Astrocyte (in vitro differentiated cells and primary cell): ENCODE measurements at regions not wholly inside any gene's neighbourhood (a gene's known extent, or its start where the extent isn't known, plus 50 kb on each side); places are given as distances from the start of the nearest gene placed in this dataset.
"Not testable (repeated sequence)": the region's sequence is repeated elsewhere in the genome, so short reads cannot be mapped to it uniquely, and the experiment has no call there.

Experiments used
- DNase-seq: peaks from one replicate; pipeline ENCODE4 v3.0.0-alpha.2; 2010; ENCODE audit warnings: low read depth
- FAIRE-seq: peaks from 2 replicates; lab custom pipeline; 2011; peaks lifted over from hg19 to GRCh38; lab: Jason Lieb, UNC
- H2AFZ ChIP-seq: 2 replicates; pipeline ENCODE4 v1.6.0; 2012; ENCODE audit warnings: low read depth, low read length, inconsistent platforms
- H3K27ac ChIP-seq: 2 replicates; pipeline ENCODE4 v1.5.1; 2011; ENCODE audit warnings: low read depth, low read length, inconsistent platforms
- H3K27me3 ChIP-seq: 2 replicates; pipeline ENCODE4 v1.6.0; 2011; ENCODE audit warnings: low read length, inconsistent platforms; ENCODE audit not compliant: insufficient read depth
- H3K36me3 ChIP-seq: 2 replicates; pipeline ENCODE4 v1.5.1; 2011; ENCODE audit warnings: low read length, inconsistent platforms; ENCODE audit not compliant: insufficient read depth
- H3K4me1 ChIP-seq: 2 replicates; pipeline ENCODE4 v1.5.1; 2011; ENCODE audit warnings: low read length, inconsistent platforms; ENCODE audit not compliant: insufficient read depth
- H3K4me2 ChIP-seq: 2 replicates; pipeline ENCODE4 v1.6.0; 2012; ENCODE audit warnings: low read length, inconsistent platforms
- H3K4me3 ChIP-seq: 2 replicates; pipeline ENCODE4 v1.5.1; 2011; ENCODE audit warnings: low read depth, mild to moderate bottlenecking, low read length, inconsistent platforms; ENCODE audit not compliant: insufficient read depth
- H3K79me2 ChIP-seq: 2 replicates; pipeline ENCODE4 v1.6.0; 2012; ENCODE audit warnings: mild to moderate bottlenecking, low read length, inconsistent platforms; ENCODE audit not compliant: insufficient read depth
- H3K9ac ChIP-seq: 2 replicates; pipeline ENCODE4 v1.6.0; 2012; ENCODE audit warnings: mild to moderate bottlenecking, low read length, inconsistent platforms
- H3K9me3 ChIP-seq: 2 replicates; pipeline ENCODE4 v1.5.1; 2012; ENCODE audit warnings: low read depth, mild to moderate bottlenecking, low read length, inconsistent platforms; ENCODE audit not compliant: insufficient read depth
- H4K20me1 ChIP-seq: 2 replicates; pipeline ENCODE4 v1.6.0; 2012; ENCODE audit warnings: low read length, inconsistent platforms; ENCODE audit not compliant: insufficient read depth
- H3K27ac Mint-ChIP-seq: one replicate; pipeline ENCODE4 v1.8.0; 2021; ENCODE audit warnings: mild to moderate bottlenecking, mixed read lengths; ENCODE audit not compliant: unreplicated experiment
- H3K27me3 Mint-ChIP-seq: one replicate; pipeline ENCODE4 v1.8.0; 2021; ENCODE audit warnings: low read depth, mixed read lengths; ENCODE audit not compliant: unreplicated experiment
- H3K36me3 Mint-ChIP-seq: one replicate; pipeline ENCODE4 v1.8.0; 2021; ENCODE audit warnings: low read depth, mixed read lengths; ENCODE audit not compliant: unreplicated experiment
- H3K4me1 Mint-ChIP-seq: one replicate; pipeline ENCODE4 v1.8.0; 2021; ENCODE audit warnings: low read depth, mixed read lengths; ENCODE audit not compliant: unreplicated experiment
- H3K4me3 Mint-ChIP-seq: one replicate; pipeline ENCODE4 v1.8.0; 2021; ENCODE audit warnings: mild to moderate bottlenecking, moderate library complexity, mixed read lengths; ENCODE audit not compliant: unreplicated experiment
- H3K9me3 Mint-ChIP-seq: one replicate; pipeline ENCODE4 v1.8.0; 2021; ENCODE audit warnings: mild to moderate bottlenecking, mixed read lengths; ENCODE audit not compliant: unreplicated experiment
- EZH2 ChIP-seq: IDR thresholded peaks from 2 replicates; pipeline ENCODE4 v1.6.1; 2012; ENCODE audit warnings: mild to moderate bottlenecking, low read length, inconsistent platforms; ENCODE audit not compliant: insufficient read depth
- TF ChIP-seq, protein P1 (sequence below): IDR thresholded peaks from 2 replicates; pipeline ENCODE4 v1.5.1; 2011; ENCODE audit warnings: low read depth, mild to moderate bottlenecking, inconsistent platforms, low read length, moderate library complexity; ENCODE audit not compliant: insufficient read depth

- Mint-ChIP-seq H3K9me3 (no peaks in the 10 kb centered on the region), H3K4me3 (no peak overlapping the region), H3K27ac (no peak overlapping the region), H3K36me3 (no peaks in the 10 kb centered on the region), H3K4me1 (no peaks in the 10 kb centered on the region), H3K27me3 (peaks cover 2% of the 10 kb centered on the region)
- H3K4me2 ChIP-seq = no peak overlapping the region
- no peak overlapping the region for H3K4me3 ChIP-seq
- no peak overlapping the region for H3K9ac ChIP-seq
- TF ChIP-seq EZH2 = no peak
- TF ChIP-seq, protein P1, sequence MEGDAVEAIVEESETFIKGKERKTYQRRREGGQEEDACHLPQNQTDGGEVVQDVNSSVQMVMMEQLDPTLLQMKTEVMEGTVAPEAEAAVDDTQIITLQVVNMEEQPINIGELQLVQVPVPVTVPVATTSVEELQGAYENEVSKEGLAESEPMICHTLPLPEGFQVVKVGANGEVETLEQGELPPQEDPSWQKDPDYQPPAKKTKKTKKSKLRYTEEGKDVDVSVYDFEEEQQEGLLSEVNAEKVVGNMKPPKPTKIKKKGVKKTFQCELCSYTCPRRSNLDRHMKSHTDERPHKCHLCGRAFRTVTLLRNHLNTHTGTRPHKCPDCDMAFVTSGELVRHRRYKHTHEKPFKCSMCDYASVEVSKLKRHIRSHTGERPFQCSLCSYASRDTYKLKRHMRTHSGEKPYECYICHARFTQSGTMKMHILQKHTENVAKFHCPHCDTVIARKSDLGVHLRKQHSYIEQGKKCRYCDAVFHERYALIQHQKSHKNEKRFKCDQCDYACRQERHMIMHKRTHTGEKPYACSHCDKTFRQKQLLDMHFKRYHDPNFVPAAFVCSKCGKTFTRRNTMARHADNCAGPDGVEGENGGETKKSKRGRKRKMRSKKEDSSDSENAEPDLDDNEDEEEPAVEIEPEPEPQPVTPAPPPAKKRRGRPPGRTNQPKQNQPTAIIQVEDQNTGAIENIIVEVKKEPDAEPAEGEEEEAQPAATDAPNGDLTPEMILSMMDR = no peak
- DNase-seq (no peak), FAIRE-seq (no peak)
- no peaks in the 10 kb centered on the region for H3K36me3 ChIP-seq
- no peak overlapping the region for H3K27ac ChIP-seq
- H3K27me3 ChIP-seq = no peaks in the 10 kb centered on the region
- no peaks in the 10 kb centered on the region for H3K4me1 ChIP-seq
- H2AFZ ChIP-seq = no peak overlapping the region
- H3K79me2 ChIP-seq = no peaks in the 10 kb centered on the region
- no peaks in the 10 kb centered on the region for H3K9me3 ChIP-seq
- H4K20me1 ChIP-seq = no peaks in the 10 kb centered on the region
Observed at GRCh38 chr1:99062192-99062591, 57.5 kb upstream of the PLPPR5 start.

- H3K4me3 ChIP-seq = no peak overlapping the region
Observed at GRCh38 chr1:99069146-99069545, 64.5 kb upstream of the PLPPR5 start.

GRCh38 chr1:99078529-99078928, 73.9 kb upstream of the PLPPR5 start:
- FAIRE-seq, H3K4me2 ChIP-seq, H3K4me3 Mint-ChIP-seq: not testable (repeated sequence)

More at GRCh38 chr1:99069146-99069545, 64.5 kb upstream of the PLPPR5 start:
- no peak for DNase-seq
- Mint-ChIP-seq H3K27me3 (peaks cover 2% of the 10 kb centered on the region), H3K4me1 (no peaks in the 10 kb centered on the region), H3K9me3 (no peaks in the 10 kb centered on the region), H3K36me3 (no peaks in the 10 kb centered on the region), H3K27ac (no peak overlapping the region), H3K4me3 (no peak overlapping the region)
- Histone ChIP-seq H3K4me2 (no peak overlapping the region), H4K20me1 (no peaks in the 10 kb centered on the region), H3K27ac (no peak overlapping the region), H3K9ac (no peak overlapping the region), H2AFZ (no peak overlapping the region), H3K4me1 (no peaks in the 10 kb centered on the region), H3K36me3 (no peaks in the 10 kb centered on the region), H3K79me2 (no peaks in the 10 kb centered on the region), H3K27me3 (no peaks in the 10 kb centered on the region), H3K9me3 (no peaks in the 10 kb centered on the region)
- TF ChIP-seq, protein P1 = no peak
- no peak for TF ChIP-seq EZH2
- no peak for FAIRE-seq

More at GRCh38 chr1:99078529-99078928, 73.9 kb upstream of the PLPPR5 start:
- not testable (repeated sequence) for H3K36me3 ChIP-seq, H3K4me3 ChIP-seq, H3K4me1 ChIP-seq, H2AFZ ChIP-seq, H3K36me3 Mint-ChIP-seq, H3K27ac Mint-ChIP-seq, H3K27ac ChIP-seq, H4K20me1 ChIP-seq, H3K4me1 Mint-ChIP-seq, H3K27me3 ChIP-seq, H3K27me3 Mint-ChIP-seq, H3K9me3 Mint-ChIP-seq, H3K9me3 ChIP-seq, H3K79me2 ChIP-seq, H3K9ac ChIP-seq, DNase-seq
